HepG2 (cell line): ENCODE measurements at regions not wholly inside any gene's neighbourhood (a gene's known extent, or its start where the extent isn't known, plus 50 kb on each side); places are given as distances from the start of the nearest gene placed in this dataset.

Experiments used
- CSRNP2 ChIP-seq: sonication (generic); formaldehyde crosslinking; conservative IDR thresholded peaks from 2 replicates; pipeline ENCODE4 v1.8.0; 2022; ENCODE audit warnings: low read depth, missing genetic modification reagents
- GABPA ChIP-seq, 2 experiments: IDR thresholded peaks; 2 replicates each; pipeline ENCODE4 v1.6.1; 2011 to 2016; ENCODE audit warnings: low read depth in 2 of 2, low read length in 1 of 2, missing biosample characterization in 1 of 2, missing genetic modification characterization in 1 of 2
- MAFK ChIP-seq, 2 experiments: IDR thresholded peaks in 1 of 2; conservative IDR thresholded peaks in 1 of 2; 2 replicates each; pipeline ENCODE4 v1.6.1; 2011; ENCODE audit warnings: improper control_type of control experiment in 2 of 2, low read length in 2 of 2
- NFKBIZ ChIP-seq: IDR thresholded peaks from 2 replicates; pipeline ENCODE4 v1.6.1; 2018; ENCODE audit warnings: missing genetic modification reagents, missing compliant biosample characterization
- POLR2AphosphoS5 ChIP-seq: IDR thresholded peaks from 2 replicates; pipeline ENCODE4 v1.6.1; 2012; ENCODE audit warnings: low read depth, low read length
- SP4 ChIP-seq: sonication (generic); formaldehyde crosslinking; IDR thresholded peaks from 2 replicates; pipeline ENCODE4 v1.8.1; 2023; ENCODE audit warnings: mild to moderate bottlenecking, missing genetic modification reagents
- TAF1 ChIP-seq: sonication (generic); formaldehyde crosslinking; IDR thresholded peaks from 2 replicates; pipeline ENCODE4 v1.4.0; 2020; ENCODE audit warnings: missing genetic modification reagents
- TBP ChIP-seq: sonication (generic); formaldehyde crosslinking; IDR thresholded peaks from 2 replicates; pipeline ENCODE4 v1.5.0; 2020; ENCODE audit warnings: missing genetic modification reagents
- TMF1 ChIP-seq: sonication (generic); formaldehyde crosslinking; IDR thresholded peaks from 2 replicates; pipeline ENCODE4 v1.8.1; 2022; ENCODE audit warnings: low read depth, missing genetic modification reagents
- ZNF530 ChIP-seq: sonication (generic); formaldehyde crosslinking; IDR thresholded peaks from 2 replicates; pipeline ENCODE4 v1.5.0; 2020; ENCODE audit warnings: low read depth, mild to moderate bottlenecking, missing genetic modification reagents
- ZNF557 ChIP-seq: sonication (generic); formaldehyde crosslinking; IDR thresholded peaks from 2 replicates; pipeline ENCODE4 v1.4.0; 2020; ENCODE audit warnings: missing genetic modification reagents

- TF ChIP-seq CSRNP2 (CRISPR knock-in tag) (no peak), POLR2AphosphoS5 (no peak), TAF1 (CRISPR knock-in tag) (no peak), ZNF557 (CRISPR knock-in tag) (no peak), TMF1 (CRISPR knock-in tag) (no peak), SP4 (CRISPR knock-in tag) (no peak), MAFK (conservative IDR thresholded peaks at IDR 0.05 in 1 of 2, IDR thresholded peaks at IDR 0.05 in 1 of 2; ENCODE audit: low read length in 2 of 2) (no peak), ZNF530 (no peak), NFKBIZ (CRISPR knock-in tag) (no peak), GABPA (IDR thresholded peaks at IDR 0.05; ENCODE audit: low read depth, low read length) (no peak), GABPA (CRISPR knock-in tag; IDR thresholded peaks at IDR 0.05; ENCODE audit: low read depth) (no peak), TBP (CRISPR knock-in tag) (no peak)
These were observed 608.9 kb downstream of the SUCLG1 start for GRCh38 chr2:83850071-83850725.
